H1 (cell line): ENCODE measurements at regions not wholly inside any gene's neighbourhood (a gene's known extent, or its start where the extent isn't known, plus 50 kb on each side); places are given as distances from the start of the nearest gene placed in this dataset.

Experiments used
- CTBP2 ChIP-seq: IDR thresholded peaks from 2 replicates; pipeline ENCODE4 v1.7.0; 2011; ENCODE audit warnings: borderline replicate concordance, mild to moderate bottlenecking, moderate library complexity, mixed read lengths, low read length; ENCODE audit not compliant: insufficient read depth, insufficient read length

- TF ChIP-seq CTBP2: no peak
Observed at GRCh38 chr2:55759271-55759921, 65.8 kb upstream of the PNPT1 start (continued).
